GM18873 (cell line): ENCODE measurements at regions not wholly inside any gene's neighbourhood (a gene's known extent, or its start where the extent isn't known, plus 50 kb on each side); places are given as distances from the start of the nearest gene placed in this dataset.
"Not testable (repeated sequence)": the region's sequence is repeated elsewhere in the genome, so short reads cannot be mapped to it uniquely, and the experiment has no call there.

ENCODE experiments used
- ATAC-seq: cut with Tn5 transposase; IDR thresholded peaks from one replicate; pipeline ENCODE4 v1.9.1; 2021; ENCODE audit warnings: mild to moderate bottlenecking, moderate library complexity, moderate number of reproducible peaks; ENCODE audit not compliant: unreplicated experiment, low FRiP score

GRCh38 chr10:46792657-46793357 is 118.4 kb upstream of the PTPN20 start:
- ATAC-seq: not testable (repeated sequence)

DNA sequence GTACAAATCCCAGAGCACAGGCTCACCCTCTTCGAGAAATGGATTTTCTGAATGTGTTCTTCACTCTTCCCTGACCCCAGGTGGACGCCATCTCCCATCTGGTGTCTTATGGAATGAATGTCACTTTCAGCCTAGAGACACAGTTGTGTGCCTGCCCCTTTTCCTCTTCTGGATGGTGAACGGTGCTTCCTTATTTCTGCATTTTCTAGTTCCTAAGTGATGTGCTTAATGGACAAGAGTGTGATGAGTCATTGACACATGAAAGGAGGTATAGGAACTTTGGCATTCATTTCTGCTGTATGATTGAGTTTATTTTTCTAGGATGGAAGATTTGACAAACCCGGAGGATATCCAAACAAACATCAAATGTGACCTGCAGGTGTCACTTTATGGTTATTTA is 114.9 kb upstream of the PTPN20 start:
- not testable (repeated sequence) for ATAC-seq

DNA sequence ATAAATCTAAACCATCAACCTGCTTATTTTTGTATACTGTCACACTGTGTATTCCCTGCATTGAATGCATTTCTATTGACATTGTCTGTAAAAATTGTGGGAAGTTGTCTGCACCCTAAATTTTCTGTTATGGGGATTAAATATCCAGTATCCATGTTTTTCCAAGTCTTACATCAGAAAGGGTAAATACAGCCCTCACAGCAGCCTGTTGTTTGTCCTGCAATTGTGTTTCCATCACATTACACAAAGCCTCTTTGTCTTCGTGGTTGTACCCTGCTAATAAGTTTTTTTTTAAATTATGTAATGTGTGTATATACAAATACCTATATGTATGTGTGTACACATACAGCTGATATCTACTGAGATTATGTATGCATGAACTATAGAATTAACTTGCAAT is 109.2 kb upstream of the PTPN20 start:
- ATAC-seq: not testable (repeated sequence)

- ATAC-seq: not testable (repeated sequence)
Measured at GRCh38 chr10:46803082-46803481, 108.1 kb upstream of the PTPN20 start.

- not testable (repeated sequence) for ATAC-seq
Measured at GRCh38 chr10:46810222-46810621, 101.0 kb upstream of the PTPN20 start.

DNA sequence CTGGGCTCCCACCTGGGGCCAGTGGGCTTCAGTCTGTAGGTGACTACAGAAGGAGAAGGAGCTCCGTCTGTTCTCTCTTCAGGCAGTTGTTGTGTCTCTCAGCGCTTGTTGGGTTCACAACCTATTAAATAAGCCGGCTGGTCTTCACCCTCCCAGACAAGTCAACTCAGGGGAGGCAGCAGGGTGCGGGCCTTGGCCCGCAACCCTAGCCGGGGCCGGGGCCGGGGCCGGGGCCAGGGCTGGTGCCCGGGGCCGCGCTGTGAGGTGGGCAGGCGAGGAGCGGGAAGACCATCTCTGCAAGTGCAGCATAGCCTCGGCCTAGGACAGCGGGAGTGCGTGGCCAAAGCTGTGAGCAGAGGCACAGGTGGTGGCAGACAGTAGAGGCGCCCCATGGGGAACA is 95.1 kb upstream of the PTPN20 start:
- ATAC-seq: not testable (repeated sequence)

- ATAC-seq: not testable (repeated sequence)
Measured at GRCh38 chr10:46840393-46841050, 70.7 kb upstream of the PTPN20 start.

GRCh38 chr10:46841051-46841593 is 70.1 kb upstream of the PTPN20 start:
- ATAC-seq: not testable (repeated sequence)

DNA sequence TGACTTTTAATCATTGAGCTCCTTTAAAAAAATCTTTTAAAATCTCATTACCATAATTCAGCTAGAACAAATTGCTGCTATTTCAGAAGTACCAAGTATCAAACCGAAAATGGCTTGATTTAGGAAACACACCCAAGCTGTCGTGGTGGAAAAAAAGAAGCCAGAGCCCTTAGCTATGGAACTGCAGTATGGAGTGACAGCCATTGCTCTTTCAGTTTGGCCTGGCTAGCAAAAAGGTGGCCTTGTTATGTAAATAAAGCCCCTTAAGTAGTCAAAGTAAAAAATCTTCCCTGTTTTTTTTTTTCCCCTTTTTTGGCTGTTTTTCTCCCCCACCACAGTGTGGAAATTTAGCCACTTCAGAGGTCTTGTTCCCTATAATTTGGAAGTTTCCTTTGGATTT is 66.0 kb upstream of the PTPN20 start:
- not testable (repeated sequence) for ATAC-seq

DNA sequence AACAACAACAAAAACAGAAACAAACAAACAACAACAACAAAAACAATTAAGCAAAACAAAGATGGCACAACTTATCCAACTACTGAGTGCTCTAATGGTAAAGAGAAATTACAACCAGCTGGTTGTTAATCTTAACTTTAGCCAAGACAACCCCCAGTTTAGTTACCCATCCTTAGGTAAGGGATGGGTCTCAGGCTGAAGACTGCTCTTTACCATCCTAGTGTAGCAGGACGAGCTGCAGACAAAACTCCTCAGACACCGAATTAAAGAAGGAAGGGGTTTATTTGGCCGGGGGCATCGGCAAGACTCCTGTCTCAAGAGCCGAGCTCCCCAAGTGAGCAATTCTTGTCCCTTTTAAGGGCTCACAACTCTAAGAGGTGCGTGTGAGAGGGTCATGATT is 65.6 kb upstream of the PTPN20 start:
- ATAC-seq: not testable (repeated sequence)

DNA sequence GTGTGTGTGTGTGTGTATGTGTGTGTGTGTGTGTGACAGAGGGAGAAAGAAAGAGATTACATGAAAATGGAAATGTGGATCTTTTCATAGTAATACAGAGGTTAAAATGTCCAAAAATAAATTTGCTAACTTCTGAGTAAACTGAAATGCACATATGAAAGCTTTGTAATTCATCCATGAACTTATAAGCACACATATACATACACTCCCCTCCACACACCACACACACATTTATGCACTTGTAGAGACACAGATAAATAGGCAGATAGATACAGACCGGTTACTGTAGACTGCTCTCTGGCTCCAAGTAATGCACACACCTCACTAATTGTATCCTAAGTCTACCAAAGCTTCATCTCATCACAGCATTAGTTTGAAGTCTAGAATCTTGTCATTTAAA is 50.5 kb upstream of the PTPN20 start:
- not testable (repeated sequence) for ATAC-seq
